ENCODE measurements at regions not wholly inside any gene's neighbourhood (a gene's known extent, or its start where the extent isn't known, plus 50 kb on each side); places are given as distances from the start of the nearest gene placed in this dataset.

- DNase-seq (ENCODE audit: low read depth, low spot score) = no peak
- ChIA-PET POLR2A (no interaction called here), CTCF (interaction anchor here (0.9 kb wide), 1 partner anchor 603 kb away, joined by 3 read pairs; no protein-coding TSS in a partner anchor)
- H3K4me3 ChIP-seq (ENCODE audit: low read depth, low read length) = no peak overlapping the region
- no peak for TF ChIP-seq CTCF (IDR thresholded peaks at IDR 0.05; ENCODE audit: insufficient read depth, low read length, missing control alignments)
Observed at GRCh38 chr7:69328516-69328915, 269.8 kb upstream of the AUTS2 start.

- DNase-seq (ENCODE audit: low read depth, low spot score) = no peak
- ChIA-PET CTCF (interaction anchor here (1.3 kb wide), 1 partner anchor 597 kb away, joined by 3 read pairs; no protein-coding TSS in a partner anchor), POLR2A (no interaction called here)
- no peak for TF ChIP-seq CTCF (IDR thresholded peaks at IDR 0.05; ENCODE audit: insufficient read depth, low read length, missing control alignments)
- H3K4me3 ChIP-seq (ENCODE audit: low read depth, low read length) = no peak overlapping the region
Observed at GRCh38 chr7:69334701-69335100, 263.6 kb upstream of the AUTS2 start.

GRCh38 chr7:69335331-69335730, 262.9 kb upstream of the AUTS2 start:
- no peak overlapping the region for H3K4me3 ChIP-seq (ENCODE audit: low read depth, low read length)
- POLR2A ChIA-PET = no interaction called here

GRCh38 chr7:69336976-69337375, 261.3 kb upstream of the AUTS2 start:
- no peak for TF ChIP-seq CTCF (IDR thresholded peaks at IDR 0.05; ENCODE audit: insufficient read depth, low read length, missing control alignments)
- POLR2A ChIA-PET = no interaction called here
- H3K4me3 ChIP-seq (ENCODE audit: low read depth, low read length) = no peak overlapping the region
- CTCF ChIA-PET = no interaction called here
- no peak for DNase-seq (ENCODE audit: low read depth, low spot score)

More at GRCh38 chr7:69335331-69335730, 262.9 kb upstream of the AUTS2 start:
- DNase-seq (ENCODE audit: low read depth, low spot score) = no peak
- TF ChIP-seq CTCF (IDR thresholded peaks at IDR 0.05; ENCODE audit: insufficient read depth, low read length, missing control alignments) = no peak
- CTCF ChIA-PET = no interaction called here

GRCh38 chr7:69338144-69338543, 260.1 kb upstream of the AUTS2 start:
- DNase-seq (ENCODE audit: low read depth, low spot score) = no peak
- ChIA-PET POLR2A (no interaction called here), CTCF (no interaction called here)
- H3K4me3 ChIP-seq (ENCODE audit: low read depth, low read length) = no peak overlapping the region
- TF ChIP-seq CTCF (IDR thresholded peaks at IDR 0.05; ENCODE audit: insufficient read depth, low read length, missing control alignments) = no peak

- no peak for DNase-seq (ENCODE audit: low read depth, low spot score)
- POLR2A ChIA-PET = no interaction called here
- CTCF ChIA-PET = no interaction called here
- H3K4me3 ChIP-seq (ENCODE audit: low read depth, low read length) = no peak overlapping the region
- TF ChIP-seq CTCF (IDR thresholded peaks at IDR 0.05; ENCODE audit: insufficient read depth, low read length, missing control alignments) = no peak
Observed at GRCh38 chr7:69341288-69341687, 257.0 kb upstream of the AUTS2 start.
